ENCODE measurements at regions not wholly inside any gene's neighbourhood (a gene's known extent, or its start where the extent isn't known, plus 50 kb on each side); places are given as distances from the start of the nearest gene placed in this dataset.

DNA sequence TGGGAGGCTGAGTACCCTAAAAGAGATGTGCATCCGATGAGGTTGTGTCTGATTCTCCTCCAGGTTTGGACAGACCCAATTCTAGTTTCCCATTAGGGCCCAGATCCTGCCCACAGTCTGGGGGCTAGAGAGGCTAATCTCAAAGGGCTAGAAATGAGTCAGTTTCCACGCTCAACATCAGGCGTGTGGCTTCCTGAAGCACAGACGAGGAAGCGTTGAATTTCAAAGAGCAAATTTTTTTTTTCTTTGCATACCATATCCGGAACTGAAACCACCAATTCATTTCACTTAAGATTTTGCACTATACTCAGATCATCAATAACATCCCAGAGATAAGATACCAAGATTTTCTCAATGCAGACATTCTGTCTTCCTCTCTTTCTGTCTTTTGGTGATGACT, 173.8 kb upstream of the BCL6 start:
- TF ChIP-seq, protein P1, sequence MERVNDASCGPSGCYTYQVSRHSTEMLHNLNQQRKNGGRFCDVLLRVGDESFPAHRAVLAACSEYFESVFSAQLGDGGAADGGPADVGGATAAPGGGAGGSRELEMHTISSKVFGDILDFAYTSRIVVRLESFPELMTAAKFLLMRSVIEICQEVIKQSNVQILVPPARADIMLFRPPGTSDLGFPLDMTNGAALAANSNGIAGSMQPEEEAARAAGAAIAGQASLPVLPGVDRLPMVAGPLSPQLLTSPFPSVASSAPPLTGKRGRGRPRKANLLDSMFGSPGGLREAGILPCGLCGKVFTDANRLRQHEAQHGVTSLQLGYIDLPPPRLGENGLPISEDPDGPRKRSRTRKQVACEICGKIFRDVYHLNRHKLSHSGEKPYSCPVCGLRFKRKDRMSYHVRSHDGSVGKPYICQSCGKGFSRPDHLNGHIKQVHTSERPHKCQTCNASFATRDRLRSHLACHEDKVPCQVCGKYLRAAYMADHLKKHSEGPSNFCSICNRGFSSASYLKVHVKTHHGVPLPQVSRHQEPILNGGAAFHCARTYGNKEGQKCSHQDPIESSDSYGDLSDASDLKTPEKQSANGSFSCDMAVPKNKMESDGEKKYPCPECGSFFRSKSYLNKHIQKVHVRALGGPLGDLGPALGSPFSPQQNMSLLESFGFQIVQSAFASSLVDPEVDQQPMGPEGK (tag by site-specific recombination; IDR thresholded peaks at IDR 0.05) = no peak
- no peak for TF ChIP-seq GLI4 (tag by site-specific recombination; IDR thresholded peaks at IDR 0.05)
- TF ChIP-seq ZNF274 (IDR thresholded peaks at IDR 0.05; ENCODE audit: low read length) = no peak
- TF ChIP-seq ZNF274 (tag by site-specific recombination; IDR thresholded peaks at IDR 0.05; ENCODE audit: borderline replicate concordance) = no peak
- no peak for TF ChIP-seq ZNF138 (tag by site-specific recombination; IDR thresholded peaks at IDR 0.05; ENCODE audit: borderline replicate concordance)
- TF ChIP-seq, protein P2, sequence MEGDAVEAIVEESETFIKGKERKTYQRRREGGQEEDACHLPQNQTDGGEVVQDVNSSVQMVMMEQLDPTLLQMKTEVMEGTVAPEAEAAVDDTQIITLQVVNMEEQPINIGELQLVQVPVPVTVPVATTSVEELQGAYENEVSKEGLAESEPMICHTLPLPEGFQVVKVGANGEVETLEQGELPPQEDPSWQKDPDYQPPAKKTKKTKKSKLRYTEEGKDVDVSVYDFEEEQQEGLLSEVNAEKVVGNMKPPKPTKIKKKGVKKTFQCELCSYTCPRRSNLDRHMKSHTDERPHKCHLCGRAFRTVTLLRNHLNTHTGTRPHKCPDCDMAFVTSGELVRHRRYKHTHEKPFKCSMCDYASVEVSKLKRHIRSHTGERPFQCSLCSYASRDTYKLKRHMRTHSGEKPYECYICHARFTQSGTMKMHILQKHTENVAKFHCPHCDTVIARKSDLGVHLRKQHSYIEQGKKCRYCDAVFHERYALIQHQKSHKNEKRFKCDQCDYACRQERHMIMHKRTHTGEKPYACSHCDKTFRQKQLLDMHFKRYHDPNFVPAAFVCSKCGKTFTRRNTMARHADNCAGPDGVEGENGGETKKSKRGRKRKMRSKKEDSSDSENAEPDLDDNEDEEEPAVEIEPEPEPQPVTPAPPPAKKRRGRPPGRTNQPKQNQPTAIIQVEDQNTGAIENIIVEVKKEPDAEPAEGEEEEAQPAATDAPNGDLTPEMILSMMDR (tag by site-specific recombination; IDR thresholded peaks at IDR 0.05) = no peak
- no peak for TF ChIP-seq KLF9 (tag by site-specific recombination; IDR thresholded peaks at IDR 0.05; ENCODE audit: low read depth)

All from HEK293 (cell line).